Fibroblast of skin of left biceps (primary cell): ENCODE measurements at regions not wholly inside any gene's neighbourhood (a gene's known extent, or its start where the extent isn't known, plus 50 kb on each side); places are given as distances from the start of the nearest gene placed in this dataset.
A peak's percentile ranks its signal among the peaks of the same experiment; 100 is the strongest.

Source experiments
- DNase-seq, 2 experiments: peaks; one replicate each; pipeline ENCODE4 v3.0.0-alpha.2; 2013; ENCODE audit warnings: low read depth in 2 of 2

DNA sequence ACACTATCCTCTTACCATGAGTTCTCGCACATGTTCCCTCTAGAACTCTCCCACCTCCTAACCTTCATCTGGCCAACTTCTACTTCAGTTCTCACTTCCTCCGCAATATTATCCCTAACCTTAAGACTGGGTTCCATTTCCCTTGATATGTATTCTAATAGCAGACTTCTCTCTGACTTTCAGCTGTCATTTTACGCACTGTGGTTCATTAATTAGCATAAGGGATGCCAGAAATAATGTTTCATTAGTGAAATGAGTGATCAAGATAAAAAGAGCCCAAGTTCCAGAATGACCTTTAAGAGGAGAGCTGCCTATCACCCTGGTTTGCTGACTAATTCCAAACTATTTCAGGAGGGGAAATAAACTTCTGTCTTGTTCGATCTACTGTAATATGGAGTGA lies 108.6 kb upstream of the CCDC150 start:
- no peak for DNase-seq

DNA sequence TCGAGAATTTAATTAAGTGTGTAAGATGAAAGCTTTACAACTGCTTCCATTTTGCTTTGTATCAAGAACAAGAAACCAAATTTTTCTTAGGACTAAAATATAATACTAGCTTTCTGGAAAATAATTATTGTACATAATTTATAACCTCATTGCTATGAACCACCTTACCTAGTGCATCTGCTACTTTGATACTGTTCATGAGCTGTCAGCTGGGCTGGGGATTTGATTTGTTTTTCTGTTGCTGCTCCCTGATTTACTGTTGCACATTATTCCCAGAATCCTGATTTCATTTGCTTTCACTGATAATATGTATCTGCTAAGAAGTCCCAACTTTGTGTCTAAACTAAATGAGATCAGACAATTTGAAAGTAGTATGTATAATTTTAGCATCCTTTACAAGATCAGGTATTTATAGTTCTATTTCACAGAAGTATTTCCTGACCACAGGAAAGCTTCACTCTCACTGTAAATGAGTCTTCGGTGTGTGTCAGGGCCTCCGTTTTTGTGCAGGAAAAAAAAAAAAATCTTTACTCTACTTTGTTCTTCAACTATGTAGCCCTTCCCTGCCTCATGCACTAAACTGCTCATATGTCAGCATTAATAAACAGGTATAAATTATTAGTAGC lies 105.6 kb upstream of the CCDC150 start:
- DNase-seq: no peak

DNA sequence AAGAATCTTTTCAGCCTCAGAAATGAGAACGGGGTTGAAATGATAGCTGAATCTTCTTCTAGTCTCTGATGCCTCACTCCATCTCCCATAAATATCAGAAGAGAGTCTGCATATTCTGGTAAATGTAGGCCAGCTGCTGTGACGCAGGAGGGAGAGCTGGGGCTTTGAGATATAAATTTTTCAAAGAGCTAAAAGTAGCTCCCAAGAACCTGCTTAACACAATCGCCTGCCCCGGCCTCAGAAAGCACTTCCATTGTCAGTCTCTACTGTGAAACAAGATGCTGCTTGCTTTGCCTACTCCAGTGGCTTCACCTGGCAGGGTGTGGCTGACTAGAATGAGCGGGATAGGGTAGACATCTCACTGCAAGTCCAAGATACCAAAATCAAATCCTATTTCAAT lies 105.0 kb upstream of the CCDC150 start:
- no peak for DNase-seq

DNA sequence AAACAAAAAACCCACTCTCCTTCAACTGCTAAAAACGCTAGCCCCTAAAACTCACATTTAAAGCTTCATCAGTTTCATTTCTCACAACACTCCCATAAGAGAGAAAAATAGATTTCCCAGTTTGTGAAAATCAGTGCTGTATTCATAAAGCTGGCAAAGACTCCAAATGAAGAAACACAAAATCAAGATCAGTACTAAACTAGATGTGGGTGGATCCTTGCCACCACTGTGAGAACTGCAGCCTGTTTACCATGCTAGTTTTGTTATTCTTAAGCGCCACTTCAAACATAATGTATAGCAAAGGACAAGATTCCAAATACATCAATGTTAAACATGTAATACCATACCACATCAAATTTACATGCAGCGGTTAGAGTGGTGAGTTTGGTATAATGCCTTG lies 104.5 kb upstream of the CCDC150 start:
- DNase-seq: no peak

DNA sequence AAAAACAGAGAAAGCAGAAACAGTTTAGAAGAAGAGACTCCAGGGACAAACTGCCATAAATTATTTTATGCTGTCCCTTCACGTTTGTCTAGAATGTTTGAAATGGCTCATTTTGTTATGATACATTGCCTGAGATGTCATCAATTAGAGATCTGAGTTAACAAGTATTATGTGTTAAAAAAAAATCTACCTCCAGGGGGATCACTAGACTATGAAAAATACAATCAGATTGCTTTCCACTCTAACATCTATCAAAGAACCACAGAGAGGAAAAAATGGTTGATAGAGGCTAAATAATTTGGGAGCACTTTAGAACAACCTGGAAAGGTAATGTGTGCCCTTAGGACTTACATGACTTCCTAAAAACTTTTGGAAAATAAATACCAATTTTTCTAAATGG lies 103.8 kb upstream of the CCDC150 start:
- DNase-seq: no peak

DNA sequence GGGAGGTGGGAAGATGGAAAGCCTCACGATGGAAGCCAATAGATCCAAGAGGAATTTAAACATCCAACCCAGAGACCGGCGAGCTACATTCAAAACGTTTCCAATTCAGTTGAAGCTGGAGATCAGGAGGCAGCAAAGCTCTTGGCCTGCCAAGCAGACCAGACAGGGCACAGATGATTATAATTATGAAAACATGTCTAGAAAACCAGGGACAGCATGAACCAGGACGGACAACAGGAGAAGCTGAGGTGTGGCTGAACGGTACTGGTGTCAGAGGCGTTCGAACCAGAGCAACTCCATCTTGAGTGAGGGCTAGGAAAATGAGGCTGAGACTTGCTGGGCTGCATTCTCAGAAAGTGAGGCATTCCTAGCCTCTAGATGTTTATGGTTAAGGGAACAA lies 102.2 kb upstream of the CCDC150 start:
- no peak for DNase-seq

DNA sequence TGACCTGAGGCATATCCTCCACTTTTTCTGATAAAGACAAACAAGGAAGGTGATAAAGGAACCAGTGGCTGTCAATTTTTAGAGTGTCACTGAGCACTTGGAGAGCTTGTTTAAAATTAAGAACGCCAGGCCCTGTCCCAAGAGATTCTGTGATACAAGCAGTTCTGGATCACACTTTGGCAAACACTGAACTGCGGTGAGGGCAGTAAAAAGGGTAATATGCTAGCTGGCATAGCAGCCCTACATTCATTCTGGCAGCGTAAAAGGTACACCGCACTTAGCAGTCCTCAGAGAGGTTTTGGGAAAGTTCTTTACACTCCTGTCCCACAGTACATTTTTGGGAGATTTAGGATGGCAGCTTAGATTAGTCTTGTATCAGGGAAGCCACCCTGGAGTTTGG lies 101.3 kb upstream of the CCDC150 start:
- no peak for DNase-seq

DNA sequence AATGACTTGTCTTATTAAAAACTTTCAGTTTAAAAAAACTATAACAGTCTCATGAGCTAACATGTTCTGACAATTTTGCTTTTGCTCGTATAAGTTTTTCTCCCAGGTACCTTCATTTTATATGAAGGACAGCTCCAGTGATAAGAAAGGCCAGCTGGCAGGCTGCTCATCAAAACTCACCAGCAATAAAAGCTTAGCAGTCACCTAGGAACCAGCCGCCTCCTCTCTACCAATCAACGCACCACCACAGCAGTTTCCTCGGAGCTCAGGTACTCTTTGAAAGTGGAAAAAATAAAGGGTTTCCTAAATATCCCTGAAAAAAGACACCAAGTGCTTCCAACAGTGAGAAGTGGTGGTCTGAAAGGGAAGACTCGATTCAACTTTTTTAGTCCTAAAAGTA lies 100.9 kb upstream of the CCDC150 start:
- no peak for DNase-seq

DNA sequence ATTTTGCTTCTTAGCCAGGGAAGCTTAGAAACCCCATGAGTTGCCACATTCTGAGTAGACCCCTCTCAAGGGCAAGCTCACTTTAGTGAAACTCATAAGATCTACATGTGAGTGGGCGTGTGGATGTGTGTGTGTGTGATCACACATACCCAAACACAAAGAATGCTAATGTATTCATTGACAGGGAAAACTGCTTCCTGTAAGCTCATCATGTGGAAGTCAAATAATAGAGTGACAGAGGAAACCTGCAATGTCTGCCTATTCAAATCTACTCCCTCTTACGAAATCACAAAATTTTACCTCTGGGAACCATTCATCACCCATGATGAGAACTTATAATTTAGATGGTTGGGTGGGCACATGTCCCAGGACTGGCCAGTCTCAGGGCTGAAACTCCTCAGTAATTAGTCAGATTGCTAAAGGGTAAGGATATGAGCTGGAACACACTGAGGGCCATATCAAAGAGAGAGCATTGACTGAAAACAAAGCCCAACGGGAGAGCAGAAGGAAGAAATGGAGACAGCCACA lies 94.5 kb upstream of the CCDC150 start:
- DNase-seq: no peak

DNA sequence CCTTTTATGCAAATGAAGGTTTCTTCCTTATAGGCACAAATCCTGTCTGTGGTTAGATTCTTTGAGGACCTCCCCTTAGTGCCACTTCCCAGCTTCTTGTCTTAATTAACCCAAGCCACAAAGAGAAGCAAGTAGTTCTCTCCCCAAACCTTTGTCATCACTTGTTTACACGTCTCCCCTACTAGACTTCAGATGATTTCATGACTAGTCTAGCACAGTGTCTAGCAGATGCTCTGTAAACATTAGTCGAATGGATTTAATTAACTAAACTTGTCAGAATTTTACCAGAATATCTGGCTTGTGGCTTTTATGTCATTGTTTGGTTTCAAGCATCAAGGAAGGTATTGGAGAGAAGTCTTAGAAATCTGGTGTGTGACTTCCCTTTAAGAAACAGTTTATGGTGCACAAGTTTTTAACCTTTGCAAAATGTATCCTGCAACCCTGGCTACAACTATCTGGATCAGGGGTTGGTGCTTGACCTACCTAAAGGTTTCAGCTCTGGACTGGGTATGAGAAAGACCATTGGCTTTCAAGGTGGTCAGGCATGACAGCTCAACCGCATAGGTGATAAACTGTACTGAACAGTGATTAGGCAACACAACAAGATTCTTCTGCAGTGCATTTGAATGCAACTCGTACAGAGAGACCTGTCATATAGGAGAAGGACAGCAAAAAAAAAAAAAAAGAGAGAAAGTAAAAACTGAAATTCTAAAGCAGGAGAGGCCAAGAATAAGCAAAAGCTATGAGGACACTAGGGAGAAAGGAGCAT lies 93.2 kb upstream of the CCDC150 start:
- no peak for DNase-seq

DNA sequence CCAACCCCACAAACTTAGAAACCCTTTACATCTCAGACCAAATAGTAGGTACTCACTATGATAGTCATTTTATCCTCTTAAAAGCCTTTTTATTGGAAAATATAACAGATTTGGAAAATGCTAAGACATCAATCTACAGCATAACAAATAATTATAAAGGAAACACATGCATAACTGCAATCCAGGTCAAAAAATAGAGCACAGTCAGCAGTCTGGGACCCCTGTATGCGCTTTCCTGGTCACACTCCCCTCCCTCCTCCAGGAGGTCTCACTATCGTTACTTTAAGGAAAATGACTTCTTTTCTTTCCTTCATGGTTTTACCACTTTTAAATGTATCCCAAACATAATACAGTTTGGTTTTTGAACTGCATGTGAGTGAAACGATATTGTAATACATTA lies 90.5 kb upstream of the CCDC150 start:
- DNase-seq: no peak

DNA sequence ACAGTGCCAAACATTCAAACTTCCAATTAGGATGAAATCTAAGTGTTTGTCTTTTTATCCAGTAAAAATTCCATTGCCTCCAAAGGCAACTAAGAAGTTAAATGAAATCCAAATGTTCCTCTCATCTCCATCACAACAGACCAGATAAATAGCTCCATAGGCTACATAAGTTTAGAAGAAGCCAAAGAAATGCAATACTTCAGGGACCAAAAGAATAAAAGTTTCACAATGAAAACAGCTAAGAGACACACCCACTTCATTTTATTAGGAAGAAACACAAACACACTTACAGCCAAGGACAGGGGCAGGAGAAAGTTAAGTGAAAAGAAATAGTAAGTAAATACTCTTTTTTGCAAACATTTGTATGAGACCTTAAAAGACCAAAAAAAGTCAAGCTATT lies 88.5 kb upstream of the CCDC150 start:
- no peak for DNase-seq

DNA sequence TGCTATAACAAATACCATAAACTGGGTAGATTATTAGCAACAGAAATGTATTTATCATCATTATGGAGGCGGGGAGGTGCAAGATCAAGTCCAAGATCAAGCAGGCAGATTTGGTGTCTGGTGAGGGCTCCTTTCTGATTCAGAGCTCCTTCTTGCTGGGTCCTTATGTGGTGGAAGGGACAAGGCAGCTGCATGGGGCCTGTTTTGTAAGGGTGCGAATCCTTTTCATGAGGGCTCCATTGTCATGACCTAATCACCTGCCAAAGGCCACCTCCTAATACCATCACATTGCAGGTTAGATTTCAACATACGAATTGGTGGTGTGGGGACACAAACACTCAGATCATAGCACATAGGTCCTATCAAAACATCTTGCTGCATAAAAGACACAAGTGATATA lies 84.4 kb upstream of the CCDC150 start:
- no peak for DNase-seq

DNA sequence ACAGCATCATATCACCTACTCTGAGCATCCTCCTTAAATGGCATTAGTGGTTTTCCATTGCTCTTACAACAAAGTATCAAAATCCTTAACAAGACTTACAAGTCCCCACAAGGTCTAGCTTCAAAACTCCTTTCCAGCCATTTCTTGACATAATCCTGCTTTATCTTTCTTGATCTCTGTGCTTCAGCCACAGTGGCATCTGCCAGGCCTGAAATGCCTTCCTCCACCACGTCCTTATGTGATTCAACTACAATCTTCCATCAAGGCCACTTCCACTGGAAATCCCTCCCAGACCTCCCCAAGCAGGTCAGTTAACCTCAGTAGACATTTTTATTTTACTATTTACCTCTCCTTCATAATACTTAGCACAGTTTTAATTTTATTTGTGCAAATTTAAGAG lies 83.8 kb upstream of the CCDC150 start:
- DNase-seq: no peak

DNA sequence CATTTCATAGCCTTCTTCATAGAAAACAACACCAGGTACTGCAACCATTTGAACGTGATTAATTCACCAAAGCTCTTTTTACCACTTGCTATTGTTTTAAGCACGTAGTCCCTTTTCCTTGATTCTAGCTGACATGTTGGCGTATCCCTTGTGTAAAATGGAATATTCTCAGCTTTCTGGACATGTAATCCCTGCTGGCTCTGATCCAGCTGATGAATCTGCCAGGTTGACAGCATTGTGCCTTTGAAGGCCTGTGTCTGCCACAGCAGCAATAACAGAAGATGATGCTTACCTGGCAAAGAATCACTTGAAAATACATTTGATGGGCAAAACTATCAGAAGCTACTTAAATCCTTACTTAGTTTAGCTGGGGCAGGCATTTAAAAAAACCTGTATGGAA lies 81.0 kb upstream of the CCDC150 start:
- no peak for DNase-seq

DNA sequence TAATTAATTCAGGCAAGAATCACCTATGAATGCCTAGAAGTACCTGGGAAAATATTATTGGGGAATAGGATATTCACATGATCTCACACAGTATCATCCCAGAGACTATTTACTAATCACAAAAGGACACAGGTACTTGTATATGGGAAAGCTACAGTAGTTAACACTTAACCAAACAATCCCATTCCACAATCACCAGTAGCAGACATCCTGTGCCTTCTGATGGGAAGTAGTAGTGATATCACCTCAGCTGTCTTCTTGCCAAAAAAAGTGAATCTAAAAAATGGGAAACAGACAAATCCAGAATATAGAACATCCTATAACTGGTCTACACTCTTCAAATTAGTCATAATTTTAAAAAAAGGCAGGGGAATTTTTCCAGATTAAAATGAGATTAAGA lies 75.6 kb upstream of the CCDC150 start:
- DNase-seq: no peak

DNA sequence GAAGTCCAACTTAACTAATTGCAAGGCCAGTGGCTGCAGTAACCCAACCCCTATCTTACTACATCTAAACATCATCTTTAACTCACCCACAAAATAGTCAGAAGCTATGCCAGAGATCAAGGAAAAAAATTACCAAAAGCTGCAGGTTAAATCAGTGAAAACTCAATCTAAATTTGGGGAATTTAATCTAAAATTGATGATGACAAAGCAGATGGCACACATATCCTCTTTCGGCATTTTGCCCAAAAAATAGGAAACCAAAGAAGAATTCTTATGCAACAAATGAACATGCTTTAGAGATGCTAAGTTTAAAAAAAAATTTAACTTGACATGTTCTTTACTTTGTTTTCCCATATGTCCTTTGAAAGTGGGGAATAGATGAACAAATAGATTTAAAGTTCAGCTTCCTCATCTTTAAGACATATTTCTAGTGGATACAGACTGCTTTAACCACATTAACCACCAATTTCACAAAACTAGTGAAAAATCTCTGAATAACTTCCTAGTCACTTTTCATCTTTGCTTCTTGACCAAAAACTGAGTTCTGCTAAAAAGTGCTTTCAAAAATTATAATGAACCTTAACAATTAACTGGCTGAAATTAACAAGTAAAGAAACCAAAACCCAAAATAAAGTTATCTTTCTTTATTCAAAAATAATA lies 74.3 kb upstream of the CCDC150 start:
- no peak for DNase-seq

DNA sequence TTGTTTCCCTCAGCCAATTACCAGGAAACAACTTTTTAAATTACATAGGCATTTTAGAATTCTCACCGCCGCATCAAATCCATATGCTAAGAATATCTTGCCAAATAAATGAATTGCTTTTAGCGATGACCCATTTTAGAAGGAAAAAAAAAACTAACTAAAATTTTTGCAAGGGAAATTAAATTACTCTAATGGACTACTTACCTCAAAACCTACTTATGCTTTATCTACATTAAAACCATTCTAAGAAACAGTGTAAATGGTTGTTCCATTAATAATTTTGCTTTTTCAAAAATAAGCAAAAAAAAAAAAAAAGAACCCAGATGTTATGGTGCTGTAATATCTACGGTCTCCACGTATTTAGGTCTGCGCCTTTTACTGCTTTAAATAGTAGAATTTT lies 73.5 kb upstream of the CCDC150 start:
- DNase-seq: no peak

DNA sequence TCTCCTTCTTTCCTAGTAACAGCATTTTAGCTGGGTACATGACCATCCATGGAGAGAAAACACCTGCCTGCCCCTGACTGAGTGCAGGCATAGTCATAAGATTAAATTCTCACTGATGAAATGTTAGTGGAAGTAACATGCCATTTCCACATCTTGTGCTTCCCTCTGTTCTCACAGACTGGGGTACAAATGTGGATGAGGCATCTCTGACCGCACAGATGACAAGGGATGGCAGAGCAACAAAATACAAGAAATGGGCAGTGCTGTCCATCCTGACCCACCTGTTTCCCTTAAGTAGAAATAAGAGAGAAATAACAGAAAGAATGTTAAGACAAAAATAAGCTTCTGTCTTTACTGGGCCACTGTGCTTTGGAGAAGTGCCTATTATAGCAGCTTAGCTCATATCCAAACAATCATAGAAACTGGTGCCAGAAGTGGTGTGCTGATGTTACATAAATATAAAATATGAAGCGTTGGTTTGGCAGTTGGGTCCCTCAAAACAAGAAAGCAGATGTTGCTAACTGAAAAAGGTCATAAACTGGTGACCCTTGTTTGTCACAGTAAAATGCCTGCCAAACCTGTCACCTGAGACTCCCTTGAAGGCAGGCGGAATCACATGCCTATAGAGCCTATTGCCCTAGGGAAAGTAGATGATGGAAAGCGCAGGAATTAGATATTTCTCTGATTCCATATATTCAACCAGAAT lies 72.4 kb upstream of the CCDC150 start:
- DNase-seq: no peak

DNA sequence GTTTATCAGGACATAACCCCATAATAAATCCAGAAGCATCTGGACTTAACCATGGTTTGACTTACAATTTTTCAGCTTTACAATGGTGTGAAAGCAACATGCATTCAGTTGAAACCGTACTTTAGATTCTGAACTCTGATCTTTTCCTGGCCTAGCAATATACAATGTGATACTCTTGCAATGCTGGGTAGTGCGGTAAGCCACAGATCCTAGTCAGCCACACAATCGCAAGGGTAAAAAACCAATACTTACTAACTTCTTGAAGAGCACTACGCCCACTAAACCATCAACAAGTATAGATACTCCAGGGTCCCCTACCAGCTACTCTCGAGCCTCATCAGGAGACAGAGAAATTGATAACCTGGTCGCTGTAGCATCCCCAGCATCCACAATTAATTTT lies 71.0 kb upstream of the CCDC150 start:
- DNase-seq: no peak

DNA sequence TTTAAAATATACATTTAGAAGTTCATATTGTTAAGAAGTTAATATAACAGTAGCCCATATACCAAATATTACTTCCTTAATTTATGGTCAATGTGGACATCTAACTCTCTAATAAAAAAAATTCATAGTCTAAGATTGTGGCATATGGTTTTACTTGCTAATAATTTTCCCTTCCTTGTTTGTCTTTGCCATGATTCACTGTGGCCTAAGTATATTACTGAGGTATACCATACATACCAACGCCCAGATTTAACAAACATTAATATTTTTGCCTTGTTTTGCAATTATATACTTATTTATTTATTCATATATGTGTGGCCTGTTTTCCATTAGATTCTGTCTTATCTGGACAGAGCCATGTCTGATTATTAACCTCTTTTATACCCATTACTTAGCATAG lies 54.6 kb upstream of the CCDC150 start:
- DNase-seq: no peak

DNA sequence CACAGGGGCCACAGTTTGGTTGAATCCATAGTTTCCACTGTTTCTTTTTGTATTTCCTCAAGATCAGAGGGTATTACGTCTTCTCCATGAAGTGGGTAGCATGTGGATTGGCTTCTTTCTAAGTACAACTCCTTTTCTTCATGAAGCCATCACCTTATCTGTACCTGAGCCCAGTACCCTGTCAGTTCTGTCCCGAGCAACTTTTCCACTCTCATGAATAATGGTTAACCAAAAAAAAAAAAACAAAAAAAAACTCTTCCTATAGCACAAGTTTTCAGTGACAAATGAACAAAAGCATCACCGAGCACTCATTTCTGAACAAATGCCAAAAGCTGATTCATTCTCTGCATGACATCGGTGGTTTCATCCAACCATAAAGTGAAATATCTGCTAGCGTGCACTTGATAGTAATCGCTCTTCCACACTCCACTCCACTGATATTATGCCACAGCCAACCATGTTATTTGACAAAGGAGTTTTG lies 53.0 kb upstream of the CCDC150 start:
- DNase-seq: peak; percentile 58
